ENCODE measurements at regions not wholly inside any gene's neighbourhood (a gene's known extent, or its start where the extent isn't known, plus 50 kb on each side); places are given as distances from the start of the nearest gene placed in this dataset.
"Not testable (repeated sequence)": the region's sequence is repeated elsewhere in the genome, so short reads cannot be mapped to it uniquely, and the experiment has no call there.

DNA sequence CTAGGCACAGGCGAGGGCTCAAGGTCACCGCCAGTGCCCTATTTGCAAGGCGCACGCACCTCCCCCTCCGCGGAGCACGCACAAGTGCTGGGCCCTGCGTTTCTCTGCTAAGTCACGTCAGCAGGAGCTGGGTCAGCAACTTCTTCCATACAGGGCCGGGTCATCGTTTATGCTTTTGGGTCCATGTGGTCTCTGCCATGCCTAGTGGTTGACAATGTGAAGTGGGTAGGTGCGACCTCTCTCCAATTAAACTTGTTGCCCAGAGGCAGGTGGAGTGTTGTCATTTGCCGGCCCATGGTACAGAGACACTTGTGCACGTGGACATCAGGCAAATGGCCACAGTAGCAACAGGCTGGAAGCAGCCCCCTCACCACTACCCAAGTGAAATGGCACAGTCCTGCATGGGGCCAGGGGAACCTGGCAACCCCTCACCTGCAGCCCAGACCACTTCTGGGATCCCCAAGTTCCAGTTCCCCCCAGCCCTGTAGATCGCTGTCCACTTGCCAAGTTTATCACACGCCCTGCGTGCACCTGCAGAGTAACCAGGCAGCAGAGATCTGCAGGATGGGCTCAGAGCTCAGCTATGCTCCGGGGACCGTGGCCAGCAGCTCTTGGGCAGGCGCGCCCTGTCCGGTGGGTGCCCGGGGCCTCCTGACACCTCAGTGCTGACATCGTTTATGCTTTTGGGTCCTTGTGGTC is 86.1 kb upstream of the PPP2R2D start:
- in situ Hi-C loops (cut with HindIII; ENCODE audit: low pct_unique_long_range_greater_than_20kb, low sequenced_read_pairs): no loop called here
- no peak for DNase-seq (ENCODE audit: low read depth, low spot score)

DNA sequence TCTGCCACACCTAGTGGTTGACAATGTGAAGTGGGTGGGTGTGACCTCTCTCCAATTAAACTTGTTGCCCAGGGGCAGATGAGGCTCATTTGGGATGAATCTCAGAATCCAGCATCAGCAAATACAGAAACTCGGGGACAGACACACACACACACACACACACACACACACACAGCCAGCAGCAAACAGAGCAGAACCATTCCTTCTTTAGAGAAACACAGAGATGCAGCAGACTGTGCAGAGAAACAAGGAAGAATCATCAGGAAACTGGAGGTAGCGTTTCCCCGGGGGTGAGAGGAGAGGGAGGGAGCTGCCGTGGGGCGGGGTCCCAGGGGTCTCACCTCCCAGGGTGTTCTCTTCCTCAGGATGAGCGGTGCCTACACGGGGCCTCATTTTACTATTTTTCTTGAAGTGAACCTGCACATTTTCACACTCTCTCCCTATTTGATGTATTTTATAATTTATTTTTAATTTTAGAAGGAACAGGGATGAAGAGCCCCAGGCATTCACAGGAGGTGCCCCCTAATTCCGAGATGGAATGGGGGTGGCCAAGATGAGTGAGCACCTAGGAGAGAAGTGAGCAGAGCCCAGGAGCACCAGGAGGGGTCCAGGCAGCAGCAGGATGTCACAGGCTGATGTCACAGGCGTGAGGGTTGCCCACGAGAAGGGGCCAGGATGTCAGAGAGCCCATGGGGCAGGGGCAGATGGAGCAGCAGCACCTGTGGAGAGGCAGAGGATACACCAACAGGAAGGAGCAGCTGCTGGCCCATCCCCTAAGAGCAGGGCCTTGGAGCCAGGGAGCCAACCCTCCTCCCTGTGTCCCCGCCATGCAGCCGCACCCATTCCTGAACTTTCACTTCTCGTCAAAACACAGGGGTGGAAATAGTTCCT is 85.3 kb upstream of the PPP2R2D start:
- in situ Hi-C loops (cut with HindIII; ENCODE audit: low pct_unique_long_range_greater_than_20kb, low sequenced_read_pairs): no loop called here
- no peak for DNase-seq (ENCODE audit: low read depth, low spot score)

DNA sequence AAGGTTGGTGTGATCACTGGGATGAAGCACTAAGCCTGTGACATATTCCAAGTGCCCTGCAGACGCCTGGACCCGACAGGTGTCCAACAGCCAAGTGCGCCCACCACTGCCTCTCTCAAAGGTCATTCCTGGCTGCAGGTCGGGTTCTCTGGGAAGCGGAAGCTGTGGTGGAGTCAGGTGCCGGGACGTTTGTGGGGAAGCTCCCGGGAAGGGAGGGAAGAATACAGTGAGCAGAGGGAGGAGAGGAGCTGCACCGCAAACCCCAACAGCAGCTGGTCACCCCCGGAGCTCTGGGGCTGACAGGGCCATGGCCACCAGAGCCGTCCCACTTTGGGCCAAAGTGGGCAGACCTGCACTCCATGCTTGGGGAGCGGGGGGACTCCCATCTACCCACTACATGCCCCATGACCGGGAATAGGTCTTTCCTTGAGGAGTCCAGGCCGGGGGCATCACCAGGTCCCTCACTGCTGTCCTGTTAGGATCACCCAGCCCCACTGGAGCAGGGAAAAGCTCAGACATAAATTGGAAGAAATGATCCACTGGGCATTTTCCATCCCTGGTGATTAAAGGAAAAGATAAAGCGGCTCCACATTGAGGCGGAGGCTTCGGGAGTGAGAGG is 84.5 kb upstream of the PPP2R2D start:
- in situ Hi-C loops (cut with HindIII; ENCODE audit: low pct_unique_long_range_greater_than_20kb, low sequenced_read_pairs): no loop called here

DNA sequence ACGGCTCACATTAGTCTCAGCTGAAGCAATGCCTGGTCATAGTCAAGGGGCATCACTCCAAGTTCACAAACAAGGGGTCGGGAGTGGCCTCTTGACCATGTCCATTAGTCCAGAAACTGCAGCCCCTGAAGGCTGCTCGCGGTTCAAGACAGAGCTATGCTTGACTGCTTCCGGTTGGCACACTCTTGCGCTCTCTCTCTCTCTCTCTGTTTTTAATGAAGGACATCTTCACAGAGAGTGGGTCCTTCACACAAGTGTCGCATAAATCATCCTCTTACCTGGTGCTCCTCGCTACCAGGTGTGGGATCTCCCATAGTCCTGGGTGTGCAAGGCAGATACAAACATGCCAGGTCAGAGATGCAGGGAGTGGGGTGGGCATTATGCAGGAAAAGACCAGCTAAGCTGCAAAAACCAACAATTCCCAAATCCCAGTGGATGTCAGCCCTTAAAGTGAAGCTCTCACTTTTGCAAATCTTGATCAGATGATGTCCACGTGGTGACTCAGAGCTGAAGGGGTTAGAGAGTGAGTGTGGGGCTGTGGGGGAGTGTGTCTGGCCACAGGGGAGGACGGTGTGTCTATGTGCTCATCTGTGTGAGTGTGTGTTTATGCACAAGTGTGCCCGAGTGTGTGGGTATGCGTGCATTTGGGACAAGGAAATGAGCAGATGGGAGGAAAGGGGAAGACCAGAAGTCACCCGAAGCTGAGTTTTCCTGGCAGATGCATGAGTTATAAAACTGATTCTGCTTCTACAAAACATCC is 83.7 kb upstream of the PPP2R2D start:
- no peak for DNase-seq (ENCODE audit: low read depth, low spot score)
- in situ Hi-C loops (cut with HindIII; ENCODE audit: low pct_unique_long_range_greater_than_20kb, low sequenced_read_pairs): no loop called here

More for the DNA sequence above, 84.5 kb upstream of the PPP2R2D start:
- no peak for DNase-seq (ENCODE audit: low read depth, low spot score)

DNA sequence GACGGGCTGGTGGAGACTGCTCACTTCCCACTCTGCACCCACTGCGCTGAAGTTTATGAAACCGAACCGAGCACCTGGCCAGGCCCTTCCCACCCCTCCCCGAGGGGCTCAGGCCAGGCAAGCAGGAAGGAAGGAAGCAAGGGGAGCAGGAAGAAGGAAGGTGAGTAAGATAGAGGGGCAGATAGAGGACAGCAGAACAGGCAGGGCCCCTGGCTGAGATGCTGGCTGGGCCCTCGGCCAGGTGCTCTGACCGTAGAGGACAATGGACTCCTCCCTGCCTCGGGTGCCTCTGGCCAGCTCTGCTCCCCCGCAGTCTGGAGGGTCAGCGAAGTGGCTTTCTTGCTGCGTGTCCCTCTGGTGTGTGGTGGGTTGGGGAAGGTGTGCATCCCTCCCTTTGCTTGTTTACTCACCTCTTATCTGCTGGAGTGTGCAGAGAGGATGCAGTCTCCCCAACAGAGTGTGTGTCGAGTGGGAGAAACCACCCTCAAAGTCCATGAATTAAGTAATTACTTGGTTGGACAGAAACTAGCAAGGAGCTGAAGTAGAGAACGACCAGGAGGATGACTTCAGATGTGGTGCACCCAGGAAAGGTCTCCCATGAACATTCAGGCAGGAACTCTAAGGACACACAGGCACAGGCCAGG is 82.8 kb upstream of the PPP2R2D start:
- DNase-seq (ENCODE audit: low read depth, low spot score): no peak

DNA sequence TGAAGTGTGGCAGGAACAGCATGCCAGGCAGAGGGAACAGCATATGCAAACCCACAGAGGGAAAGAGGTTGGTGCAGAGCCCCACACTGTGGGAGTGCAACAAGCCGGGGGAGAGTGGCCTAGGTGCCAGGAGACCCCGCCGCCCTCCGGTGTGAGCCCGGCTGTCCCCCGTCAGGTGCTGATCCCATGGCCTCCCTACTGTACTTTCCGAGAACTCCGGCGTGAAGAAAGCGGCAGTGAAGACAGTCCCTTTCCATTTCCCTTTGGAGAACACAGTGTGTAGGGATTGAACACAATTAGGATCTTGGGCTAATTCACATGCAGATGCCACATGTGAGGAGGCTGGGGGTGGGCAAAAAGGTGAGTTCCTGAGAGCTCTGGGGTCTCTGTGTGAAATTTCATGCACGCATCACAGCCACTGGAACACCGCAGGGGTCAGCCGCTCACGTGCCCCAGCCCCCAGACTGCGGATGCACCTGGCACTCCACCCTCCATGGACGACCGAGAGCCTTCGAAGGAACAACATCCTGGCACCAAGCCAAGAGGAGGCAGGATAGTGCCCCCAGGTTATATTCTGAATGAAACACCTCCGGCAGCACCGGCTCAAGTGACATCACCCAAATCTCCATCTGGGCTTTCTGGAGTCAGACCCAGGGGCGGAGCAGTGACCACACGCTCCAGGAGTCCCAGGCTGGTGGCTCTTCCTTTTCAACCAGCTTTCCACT is 82.1 kb upstream of the PPP2R2D start:
- in situ Hi-C loops (cut with HindIII; ENCODE audit: low pct_unique_long_range_greater_than_20kb, low sequenced_read_pairs): no loop called here
- no peak for DNase-seq (ENCODE audit: low read depth, low spot score)

More for the DNA sequence above, 82.8 kb upstream of the PPP2R2D start:
- in situ Hi-C loops (cut with HindIII; ENCODE audit: low pct_unique_long_range_greater_than_20kb, low sequenced_read_pairs): no loop called here

DNA sequence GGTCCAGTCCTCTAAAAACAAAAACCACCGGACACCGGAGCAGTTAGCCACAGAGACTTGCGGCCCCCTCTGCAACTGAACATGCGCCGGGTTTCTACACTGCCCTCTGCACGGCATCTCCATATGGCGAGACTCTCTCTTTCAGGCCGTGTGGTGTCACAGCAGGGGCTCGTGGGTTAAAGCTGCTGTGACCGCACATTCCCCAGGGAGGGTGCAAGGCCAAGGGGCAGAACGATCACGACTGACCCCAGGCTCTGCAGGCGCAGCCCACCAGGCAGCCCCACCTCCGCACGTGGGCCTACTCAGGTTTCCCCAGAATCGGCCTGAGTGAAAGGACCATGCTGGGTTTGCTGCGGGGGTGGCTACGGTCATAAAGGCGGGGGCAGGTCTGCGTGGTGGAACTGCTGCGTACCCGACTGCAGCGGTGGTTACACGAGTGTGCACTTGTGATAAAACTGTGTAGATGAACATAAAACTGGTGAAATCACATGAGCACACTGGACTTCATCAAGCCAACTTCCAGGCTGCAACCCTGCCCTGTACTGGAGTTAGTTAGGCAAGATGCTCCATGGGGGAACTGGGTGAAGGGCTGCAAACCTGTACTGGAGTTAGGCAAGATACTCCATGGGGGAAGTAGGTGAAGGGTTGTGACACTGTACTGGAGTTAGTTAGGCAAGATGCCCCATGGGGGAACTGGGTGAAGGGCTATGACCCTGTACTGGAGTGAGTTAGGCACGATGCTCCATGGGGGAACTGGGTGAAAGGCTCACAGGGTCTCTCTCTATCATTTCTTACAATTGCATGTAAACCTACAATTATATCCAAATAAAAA is 81.4 kb upstream of the PPP2R2D start:
- in situ Hi-C loops (cut with HindIII; ENCODE audit: low pct_unique_long_range_greater_than_20kb, low sequenced_read_pairs): no loop called here
- DNase-seq (ENCODE audit: low read depth, low spot score): no peak

DNA sequence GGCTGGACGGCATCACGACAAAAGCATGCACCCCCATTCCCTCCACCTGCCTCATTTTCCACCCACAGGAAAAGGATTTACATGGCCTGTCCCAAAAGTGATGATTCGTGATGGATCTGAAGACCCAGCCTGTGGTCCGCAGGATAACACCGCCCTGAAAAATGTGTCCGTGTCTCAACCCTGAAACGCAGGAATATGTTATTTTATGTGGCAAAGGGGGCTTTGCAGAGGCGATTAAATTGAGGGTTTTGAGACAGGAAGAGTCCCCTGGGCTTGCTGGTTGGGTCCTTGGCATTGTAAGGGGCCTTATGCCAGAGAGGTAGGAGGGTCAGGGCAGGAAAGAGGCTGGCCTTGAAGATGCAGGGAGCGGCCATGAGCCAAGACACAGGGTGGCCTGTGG is 80.2 kb upstream of the PPP2R2D start:
- DNase-seq (ENCODE audit: low read depth, low spot score): no peak

DNA sequence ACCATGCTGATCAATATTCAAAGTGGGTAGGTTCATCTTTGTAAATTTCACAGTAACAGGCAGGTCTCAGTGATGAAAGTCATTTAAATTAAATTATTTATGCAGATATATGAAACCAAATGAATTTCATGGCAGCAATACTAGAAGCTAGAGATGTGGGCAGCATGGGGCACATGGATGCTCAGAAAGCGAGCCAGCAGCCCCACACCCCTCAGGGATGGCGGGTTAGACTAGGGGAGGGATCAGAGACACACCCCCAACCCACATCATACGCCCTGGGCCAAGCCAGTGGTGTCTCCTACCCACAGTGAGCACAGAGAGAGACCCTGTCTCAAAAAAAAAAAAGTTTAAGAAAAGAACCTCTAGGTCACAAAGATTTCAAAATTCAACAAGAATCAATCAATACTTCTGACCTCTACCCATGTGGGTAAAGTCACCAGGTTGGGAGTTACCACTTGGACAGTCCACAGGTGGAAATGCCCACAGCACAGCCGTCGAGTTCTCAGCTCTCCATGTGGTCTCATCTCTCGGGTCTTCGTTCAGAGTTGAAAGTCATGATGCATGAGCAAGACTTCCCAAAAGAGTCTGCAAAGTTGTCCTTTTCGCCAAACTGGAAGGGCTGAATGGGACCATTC is 79.3 kb upstream of the PPP2R2D start:
- in situ Hi-C loops (cut with HindIII; ENCODE audit: low pct_unique_long_range_greater_than_20kb, low sequenced_read_pairs): no loop called here
- DNase-seq (ENCODE audit: low read depth, low spot score): no peak

More for the DNA sequence above, 80.2 kb upstream of the PPP2R2D start:
- in situ Hi-C loops (cut with HindIII; ENCODE audit: low pct_unique_long_range_greater_than_20kb, low sequenced_read_pairs): no loop called here

DNA sequence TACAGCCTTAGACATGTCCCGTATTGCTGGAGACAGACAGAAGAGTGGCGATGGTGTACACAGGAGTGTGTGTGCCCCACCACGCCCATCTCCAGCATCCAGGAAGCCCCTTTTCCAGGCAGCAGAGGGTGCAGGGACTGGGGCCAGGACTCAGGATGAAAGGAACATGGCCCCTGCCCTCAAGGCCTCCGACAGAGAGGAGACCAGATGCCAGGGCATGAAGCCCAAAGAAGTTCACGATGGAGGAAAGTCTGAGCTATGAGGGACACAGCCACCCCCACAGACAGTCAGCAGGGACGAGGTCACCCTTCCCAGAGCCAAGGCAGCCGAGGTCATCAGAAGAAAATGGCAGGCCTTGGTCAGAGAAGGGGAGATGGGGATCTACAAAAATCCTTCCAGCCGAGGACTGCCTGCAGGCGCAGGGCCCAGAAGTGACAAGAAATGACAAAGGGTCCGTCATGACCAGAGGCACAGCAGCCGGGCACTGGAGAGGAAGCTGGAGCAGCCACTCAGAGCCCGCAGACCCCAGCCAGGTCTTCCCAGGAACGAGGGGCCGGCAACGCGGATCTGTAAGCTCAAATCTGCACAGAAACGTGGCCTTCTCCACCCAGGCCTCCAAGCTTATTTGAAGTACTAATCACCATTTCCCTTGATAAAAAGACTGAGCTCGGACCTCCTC is 78.7 kb upstream of the PPP2R2D start:
- no peak for DNase-seq (ENCODE audit: low read depth, low spot score)
- in situ Hi-C loops (cut with HindIII; ENCODE audit: low pct_unique_long_range_greater_than_20kb, low sequenced_read_pairs): no loop called here

DNA sequence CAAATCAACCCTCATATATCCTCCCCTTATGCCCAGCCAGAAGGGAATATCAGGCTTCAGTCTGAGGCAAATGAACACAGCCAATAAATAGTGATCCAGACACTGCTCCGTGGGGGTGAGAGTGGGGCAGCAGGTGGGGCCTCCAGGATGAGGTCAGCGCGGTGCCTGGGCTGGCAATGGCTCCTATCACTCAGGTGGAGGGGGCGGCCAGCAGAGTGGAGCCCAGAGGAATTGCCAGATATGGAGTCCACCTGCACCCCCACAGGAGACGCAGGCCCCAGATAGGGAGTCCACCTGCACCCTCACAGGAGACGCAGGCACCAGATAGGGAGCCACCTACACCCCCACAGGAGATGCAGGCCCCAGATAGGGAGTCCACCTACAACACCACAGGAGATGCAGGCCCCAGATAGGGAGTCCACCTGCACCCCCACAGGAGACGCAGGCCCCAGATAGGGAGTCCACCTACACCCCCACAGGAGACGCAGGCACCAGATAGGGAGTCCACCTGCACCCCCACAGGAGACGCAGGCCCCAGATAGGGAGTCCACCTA is 78.0 kb upstream of the PPP2R2D start:
- DNase-seq (ENCODE audit: low read depth, low spot score): no peak
- in situ Hi-C loops (cut with HindIII; ENCODE audit: low pct_unique_long_range_greater_than_20kb, low sequenced_read_pairs): no loop called here

DNA sequence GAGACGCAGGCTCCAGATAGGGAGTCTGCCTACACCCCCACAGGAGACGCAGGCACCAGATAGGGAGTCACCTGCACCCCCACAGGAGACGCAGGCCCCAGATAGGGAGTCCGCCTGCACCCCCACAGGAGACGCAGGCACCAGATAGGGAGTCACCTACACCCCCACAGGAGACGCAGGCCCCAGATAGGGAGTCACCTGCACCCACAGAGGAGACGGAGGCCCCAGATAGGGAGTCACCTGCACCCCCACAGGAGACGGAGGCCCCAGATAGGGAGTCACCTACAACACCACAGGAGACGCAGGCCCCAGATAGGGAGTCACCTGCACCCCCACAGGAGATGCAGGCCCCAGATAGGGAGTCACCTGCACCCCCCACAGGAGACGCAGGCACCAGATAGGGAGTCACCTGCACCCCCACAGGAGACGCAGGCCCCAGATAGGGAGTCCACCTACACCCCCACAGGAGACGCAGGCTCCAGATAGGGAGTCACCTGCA is 77.2 kb upstream of the PPP2R2D start:
- in situ Hi-C loops (cut with HindIII; ENCODE audit: low pct_unique_long_range_greater_than_20kb, low sequenced_read_pairs); DNase-seq (ENCODE audit: low read depth, low spot score): not testable (repeated sequence)

DNA sequence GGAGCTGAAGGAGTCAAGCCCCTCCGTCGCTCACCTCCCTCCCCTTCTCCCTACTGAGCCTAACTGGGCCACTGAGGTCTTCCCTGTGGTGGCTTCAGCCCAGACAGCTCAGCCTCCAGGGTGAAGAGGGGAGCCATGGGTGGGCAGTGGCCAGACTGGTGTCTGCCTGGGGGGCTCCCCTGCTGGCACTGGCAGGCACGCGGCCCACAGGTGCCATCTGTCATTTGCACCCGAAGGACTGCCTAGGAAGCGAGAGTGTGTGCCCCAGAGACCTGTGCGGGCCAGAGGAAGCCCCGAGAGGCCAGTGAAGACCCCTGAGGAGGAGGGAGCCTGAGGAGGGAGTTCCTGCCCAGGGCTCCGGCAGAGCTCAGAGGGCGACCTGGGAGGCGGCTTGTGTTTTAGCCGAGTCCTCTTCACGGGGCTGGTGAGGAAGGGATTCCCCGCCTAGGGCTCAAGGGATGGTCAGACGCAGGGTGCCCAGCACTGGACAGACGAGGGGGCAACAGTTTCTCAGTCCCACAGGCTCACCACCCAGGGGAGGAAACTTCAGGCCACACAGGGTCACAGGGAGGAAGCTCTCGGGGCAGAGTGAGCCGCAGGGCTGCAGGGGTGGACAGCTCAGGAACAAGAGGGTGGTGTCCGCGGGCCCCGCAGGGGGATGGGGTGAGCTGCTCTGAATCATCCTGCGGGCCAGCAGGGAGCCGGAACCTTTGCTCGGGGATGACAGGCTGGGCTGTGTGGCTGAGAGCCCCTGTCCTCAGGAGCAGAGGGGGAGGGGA is 76.2 kb upstream of the PPP2R2D start:
- in situ Hi-C loops (cut with HindIII; ENCODE audit: low pct_unique_long_range_greater_than_20kb, low sequenced_read_pairs): no loop called here
- no peak for DNase-seq (ENCODE audit: low read depth, low spot score)
